ENCODE measurements at regions not wholly inside any gene's neighbourhood (a gene's known extent, or its start where the extent isn't known, plus 50 kb on each side); places are given as distances from the start of the nearest gene placed in this dataset.

- Histone ChIP-seq H3K27me3 (ENCODE audit: control insufficient read depth, insufficient read depth, low read length) (no peaks in the 10 kb centered on the region), H3K4me2 (ENCODE audit: low read length) (no peak overlapping the region), H3K79me2 (no peaks in the 10 kb centered on the region), H3K9ac (no peak overlapping the region), H3K27ac (no peak overlapping the region), H3K9me3 (ENCODE audit: control insufficient read depth, low read length) (no peaks in the 10 kb centered on the region), H3K4me3 (ENCODE audit: low read depth, low read length) (no peak overlapping the region), H3K36me3 (ENCODE audit: control insufficient read depth, insufficient read depth, low read length) (no peaks in the 10 kb centered on the region), H3K4me1 (no peaks in the 10 kb centered on the region), H2AFZ (no peak overlapping the region)
- no peak for TF ChIP-seq CTCF (IDR thresholded peaks at IDR 0.05)
Measured at GRCh38 chr2:129708221-129708967, 271.1 kb upstream of the RAB6C start.

- H3K79me2 ChIP-seq: no peaks in the 10 kb centered on the region
- no peak for TF ChIP-seq CTCF (IDR thresholded peaks at IDR 0.05)
Measured at GRCh38 chr2:129709001-129709955, 270.2 kb upstream of the RAB6C start.

GRCh38 chr2:129709956-129710598 lies 269.4 kb upstream of the RAB6C start:
- Histone ChIP-seq H3K9me3 (ENCODE audit: control insufficient read depth, low read length) (no peaks in the 10 kb centered on the region), H3K79me2 (no peaks in the 10 kb centered on the region), H2AFZ (no peak overlapping the region), H3K9ac (no peak overlapping the region), H3K27ac (no peak overlapping the region), H3K27me3 (ENCODE audit: control insufficient read depth, insufficient read depth, low read length) (no peaks in the 10 kb centered on the region), H3K36me3 (ENCODE audit: control insufficient read depth, insufficient read depth, low read length) (no peaks in the 10 kb centered on the region), H3K4me3 (ENCODE audit: low read depth, low read length) (no peak overlapping the region), H3K4me2 (ENCODE audit: low read length) (no peak overlapping the region), H3K4me1 (no peaks in the 10 kb centered on the region)
- no peak for TF ChIP-seq CTCF (IDR thresholded peaks at IDR 0.05)

More at GRCh38 chr2:129709001-129709955, 270.2 kb upstream of the RAB6C start:
- Histone ChIP-seq H3K27me3 (ENCODE audit: control insufficient read depth, insufficient read depth, low read length) (no peaks in the 10 kb centered on the region), H3K36me3 (ENCODE audit: control insufficient read depth, insufficient read depth, low read length) (no peaks in the 10 kb centered on the region), H3K9me3 (ENCODE audit: control insufficient read depth, low read length) (no peaks in the 10 kb centered on the region), H3K9ac (no peak overlapping the region), H3K4me3 (ENCODE audit: low read depth, low read length) (no peak overlapping the region), H3K4me1 (no peaks in the 10 kb centered on the region), H2AFZ (no peak overlapping the region), H3K4me2 (ENCODE audit: low read length) (no peak overlapping the region), H3K27ac (no peak overlapping the region)

GRCh38 chr2:129710670-129711495 lies 268.6 kb upstream of the RAB6C start:
- Histone ChIP-seq H3K9me3 (ENCODE audit: control insufficient read depth, low read length) (no peaks in the 10 kb centered on the region), H3K4me2 (ENCODE audit: low read length) (no peak overlapping the region), H2AFZ (no peak overlapping the region), H3K4me3 (ENCODE audit: low read depth, low read length) (no peak overlapping the region), H3K27me3 (ENCODE audit: control insufficient read depth, insufficient read depth, low read length) (no peaks in the 10 kb centered on the region), H3K4me1 (no peaks in the 10 kb centered on the region), H3K9ac (no peak overlapping the region), H3K27ac (no peak overlapping the region), H3K79me2 (no peaks in the 10 kb centered on the region), H3K36me3 (ENCODE audit: control insufficient read depth, insufficient read depth, low read length) (no peaks in the 10 kb centered on the region)
- no peak for TF ChIP-seq CTCF (IDR thresholded peaks at IDR 0.05)

Measured in parathyroid adenoma (tissue), 2 donors.